Non-pigmented ciliary epithelial cell (primary cell): ENCODE measurements at regions not wholly inside any gene's neighbourhood (a gene's known extent, or its start where the extent isn't known, plus 50 kb on each side); places are given as distances from the start of the nearest gene placed in this dataset.

Experiments
- DNase-seq: peaks from one replicate; pipeline ENCODE4 v3.0.0-alpha.2; 2010; ENCODE audit warnings: low read depth

GRCh38 chr9:26313108-26313507, 579.5 kb downstream of the CAAP1 start:
- no peak for DNase-seq

- no peak for DNase-seq
These were observed 581.1 kb downstream of the CAAP1 start for GRCh38 chr9:26311463-26311995.

GRCh38 chr9:26310294-26310693, 582.3 kb downstream of the CAAP1 start:
- DNase-seq: no peak

GRCh38 chr9:26308328-26308727, 584.3 kb downstream of the CAAP1 start:
- no peak for DNase-seq

GRCh38 chr9:26301659-26302058, 590.9 kb downstream of the CAAP1 start:
- no peak for DNase-seq

GRCh38 chr9:26301046-26301445, 591.6 kb downstream of the CAAP1 start:
- no peak for DNase-seq

- peak; percentile 62 for DNase-seq
These were observed 595.6 kb downstream of the CAAP1 start for GRCh38 chr9:26296910-26297572.

- peak; percentile 45 for DNase-seq
These were observed 599.7 kb downstream of the CAAP1 start for GRCh38 chr9:26292943-26293342.

- DNase-seq: no peak
These were observed 593.4 kb upstream of the TUSC1 start for GRCh38 chr9:26271495-26272122.

GRCh38 chr9:26266146-26266793, 588.0 kb upstream of the TUSC1 start:
- DNase-seq: no peak

- peak; percentile 96 for DNase-seq
These were observed 586.7 kb upstream of the TUSC1 start for GRCh38 chr9:26264709-26265601.

GRCh38 chr9:26263478-26263877, 585.2 kb upstream of the TUSC1 start:
- DNase-seq: no peak

- DNase-seq: no peak
These were observed 584.3 kb upstream of the TUSC1 start for GRCh38 chr9:26262421-26263107.

- peak; percentile 83 for DNase-seq
These were observed 583.5 kb upstream of the TUSC1 start for GRCh38 chr9:26261503-26262330.

- DNase-seq: no peak
These were observed 582.0 kb upstream of the TUSC1 start for GRCh38 chr9:26260238-26260637.

- no peak for DNase-seq
These were observed 569.6 kb upstream of the TUSC1 start for GRCh38 chr9:26247861-26248260.

- DNase-seq: no peak
These were observed 566.6 kb upstream of the TUSC1 start for GRCh38 chr9:26244661-26245451.

GRCh38 chr9:26243726-26244125, 565.5 kb upstream of the TUSC1 start:
- no peak for DNase-seq

GRCh38 chr9:26243029-26243697, 564.9 kb upstream of the TUSC1 start:
- DNase-seq: no peak
